ENCODE measurements at regions not wholly inside any gene's neighbourhood (a gene's known extent, or its start where the extent isn't known, plus 50 kb on each side); places are given as distances from the start of the nearest gene placed in this dataset.
"Not testable (repeated sequence)": the region's sequence is repeated elsewhere in the genome, so short reads cannot be mapped to it uniquely, and the experiment has no call there.

DNA sequence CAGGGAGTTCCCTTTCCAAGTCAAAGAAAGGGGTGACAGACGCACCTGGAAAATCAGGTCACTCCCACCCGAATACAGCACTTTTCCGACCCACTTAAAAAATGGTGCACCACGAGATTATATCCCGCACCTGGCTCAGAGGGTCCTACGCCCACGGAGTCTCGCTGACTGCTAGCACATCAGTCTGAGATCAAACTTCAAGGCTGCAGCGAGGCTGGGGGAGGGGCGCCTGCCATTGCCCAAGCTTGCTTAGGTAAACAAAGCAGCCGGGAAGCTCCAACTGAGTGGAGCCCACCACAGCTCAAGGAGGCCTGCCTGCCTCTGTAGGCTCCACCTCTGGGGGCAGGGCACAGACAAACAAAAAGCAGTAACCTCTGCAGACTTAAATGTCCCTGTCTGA is 277.8 kb upstream of the ARHGAP42 start:
- DNase-seq, result not testable (repeated sequence)

DNA sequence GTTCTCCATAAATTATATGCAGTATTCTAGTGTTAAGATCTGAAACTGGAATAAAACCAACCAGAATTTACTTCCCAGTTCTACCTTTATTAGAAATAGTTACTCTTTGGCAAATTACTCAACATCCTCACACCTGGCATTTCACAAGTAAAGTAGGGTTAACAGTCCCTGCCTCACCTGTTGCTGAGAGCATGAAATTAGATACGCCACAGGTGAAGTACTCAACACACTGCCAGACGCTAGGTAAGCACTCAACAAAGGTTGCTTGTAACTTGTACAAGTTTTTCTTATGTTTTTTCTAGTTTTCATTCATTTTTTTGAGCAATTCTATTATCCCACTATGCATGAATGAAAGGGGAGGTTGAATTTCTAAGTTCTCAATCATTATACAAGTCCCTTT is 267.6 kb upstream of the ARHGAP42 start:
- DNase-seq, result no peak

DNA sequence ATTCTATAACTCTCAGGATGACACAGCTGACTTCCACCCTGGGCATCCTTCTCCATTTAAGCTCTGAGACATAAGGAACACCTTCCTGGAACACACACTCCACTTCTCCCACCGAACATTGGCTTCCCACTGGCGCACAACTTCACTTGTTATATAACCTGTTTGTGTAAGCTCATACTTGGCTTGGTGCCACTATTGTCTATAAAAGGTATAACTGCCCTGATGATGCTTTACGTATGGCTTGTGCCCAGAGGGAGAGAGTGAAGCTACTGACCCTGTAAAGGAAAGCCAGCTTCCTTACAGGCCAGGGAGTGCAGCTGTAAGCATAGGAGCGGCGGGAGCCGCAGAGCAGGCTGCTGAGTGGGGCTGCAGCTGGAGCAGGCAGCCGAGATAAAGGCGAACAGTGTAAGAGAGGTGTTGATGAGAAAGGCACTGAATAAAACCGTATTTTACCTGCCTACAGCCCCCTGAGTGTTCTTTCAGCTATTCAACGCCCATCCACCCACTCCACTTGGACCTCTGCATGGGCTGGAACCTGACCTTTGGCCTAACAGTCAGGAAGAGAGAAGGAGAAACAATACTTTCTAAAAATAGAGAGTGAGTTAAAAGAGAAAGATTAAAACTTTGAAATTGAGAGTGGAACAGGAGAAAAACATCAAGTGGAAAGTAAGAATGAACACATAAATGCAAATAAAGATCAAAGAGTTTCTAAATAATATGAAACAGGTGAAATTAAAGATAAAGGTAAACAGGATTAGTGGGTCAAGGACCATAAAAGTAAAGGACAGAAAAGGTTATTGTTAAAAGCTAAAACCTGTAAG is 252.1 kb upstream of the ARHGAP42 start:
- DNase-seq, result no peak

DNA sequence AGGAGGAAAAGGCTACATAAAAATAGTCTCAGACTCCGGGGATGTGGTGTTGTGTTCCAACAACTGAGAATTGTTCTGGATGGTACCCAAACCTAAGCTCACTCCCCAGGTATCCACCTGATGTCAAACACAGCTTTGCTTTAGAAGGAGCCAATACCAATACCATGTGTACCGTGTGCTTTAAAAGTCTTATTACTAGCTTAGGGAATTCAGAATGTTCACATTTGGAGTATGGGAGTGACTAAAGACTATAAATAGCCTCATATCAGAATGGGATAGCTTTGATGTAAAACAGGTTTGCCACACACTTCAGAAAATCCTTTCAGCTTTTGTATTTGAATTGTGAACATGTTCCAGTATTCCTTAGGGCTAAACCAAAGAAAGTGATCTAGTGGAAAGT is 248.7 kb upstream of the ARHGAP42 start:
- no peak for DNase-seq

DNA sequence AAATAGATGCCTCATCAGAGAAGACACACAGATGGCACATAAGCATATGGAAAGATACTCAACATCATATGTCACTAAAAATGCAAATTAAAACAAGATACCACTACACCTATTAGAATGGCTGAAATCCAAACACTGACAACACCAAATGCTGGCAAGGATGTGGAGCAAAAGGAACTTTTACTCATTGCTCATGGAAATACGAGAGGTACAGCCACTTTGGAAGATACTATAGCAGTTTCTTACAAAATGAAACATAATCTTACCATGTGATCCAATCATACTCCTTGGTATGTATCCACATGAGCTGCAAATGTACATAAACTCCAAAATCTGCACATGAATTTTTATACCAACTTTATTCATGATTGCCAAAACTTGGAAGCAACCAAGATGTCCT is 246.0 kb upstream of the ARHGAP42 start:
- no peak for DNase-seq

DNA sequence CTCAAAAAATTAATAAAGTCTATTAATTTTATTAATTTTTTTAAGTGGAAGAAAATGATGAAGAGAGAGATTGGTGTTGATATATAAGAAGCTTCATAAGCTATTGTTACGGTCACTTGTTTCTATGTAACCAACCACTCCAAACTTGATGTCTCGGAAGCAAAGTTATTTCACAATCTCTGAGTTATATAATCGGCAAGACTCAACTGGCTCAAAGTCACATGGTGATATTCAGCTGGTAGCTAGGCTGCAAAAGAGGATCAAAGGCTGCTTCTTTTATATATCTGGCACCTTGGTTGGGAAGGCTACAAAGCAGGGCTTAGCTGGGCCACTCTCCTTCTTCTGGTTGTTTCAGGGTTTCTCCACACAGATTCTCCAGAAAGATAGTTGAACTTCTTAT is 245.1 kb upstream of the ARHGAP42 start:
- DNase-seq, result no peak

DNA sequence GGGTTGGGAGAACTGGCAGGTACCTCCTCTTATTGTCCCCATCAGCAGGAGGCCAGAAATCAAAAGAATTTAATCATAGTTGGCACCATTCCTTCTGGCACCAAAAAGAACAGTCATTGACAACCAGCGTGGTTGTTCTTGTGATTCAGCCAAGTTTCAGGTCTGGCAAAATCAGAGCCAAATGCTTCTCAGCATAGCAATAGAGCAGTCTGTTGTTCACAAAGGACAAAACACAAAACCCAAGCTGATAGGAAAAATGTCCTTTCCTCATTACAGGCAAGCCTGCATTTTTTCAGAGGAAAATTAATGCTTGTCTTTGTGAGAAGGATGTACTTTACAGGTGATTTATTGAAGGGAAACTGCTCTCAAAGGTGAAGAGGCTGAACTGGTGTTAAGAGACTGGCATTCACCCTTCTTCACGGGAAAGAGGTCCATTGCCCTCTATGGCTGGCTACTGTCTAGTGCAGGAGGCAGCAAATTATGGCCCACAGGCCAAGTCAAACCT is 241.8 kb upstream of the ARHGAP42 start:
- no peak for DNase-seq

DNA sequence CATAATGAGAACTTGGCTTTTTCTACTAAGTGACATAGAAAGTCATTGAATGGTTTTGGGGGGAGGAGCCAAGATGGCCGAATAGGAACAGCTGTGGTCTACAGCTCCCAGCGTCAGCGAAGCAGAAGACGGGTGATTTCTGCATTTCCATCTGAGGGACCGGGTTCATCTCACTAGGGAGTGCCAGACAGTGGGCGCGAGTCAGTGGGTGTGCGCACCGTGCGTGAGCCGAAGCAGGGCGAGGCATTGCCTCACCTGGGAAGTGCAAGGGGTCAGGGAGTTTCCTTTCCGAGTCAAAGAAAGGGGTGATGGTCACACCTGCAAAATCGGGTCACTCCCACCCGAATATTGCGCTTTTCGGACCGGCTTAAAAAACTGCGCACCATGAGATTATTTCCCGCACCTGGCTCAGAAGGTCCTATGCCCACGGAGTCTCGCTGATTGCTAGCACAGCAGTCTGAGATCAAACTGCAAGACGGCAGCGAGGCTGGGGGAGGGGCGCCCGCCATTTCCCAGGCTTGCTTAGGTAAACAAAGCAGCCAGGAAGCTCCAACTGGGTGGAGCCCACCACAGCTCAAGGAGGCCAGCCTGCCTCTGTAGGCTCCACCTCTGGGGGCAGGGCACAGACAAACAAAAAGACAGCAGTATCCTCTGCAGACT is 235.2 kb upstream of the ARHGAP42 start:
- DNase-seq, result not testable (repeated sequence)

DNA sequence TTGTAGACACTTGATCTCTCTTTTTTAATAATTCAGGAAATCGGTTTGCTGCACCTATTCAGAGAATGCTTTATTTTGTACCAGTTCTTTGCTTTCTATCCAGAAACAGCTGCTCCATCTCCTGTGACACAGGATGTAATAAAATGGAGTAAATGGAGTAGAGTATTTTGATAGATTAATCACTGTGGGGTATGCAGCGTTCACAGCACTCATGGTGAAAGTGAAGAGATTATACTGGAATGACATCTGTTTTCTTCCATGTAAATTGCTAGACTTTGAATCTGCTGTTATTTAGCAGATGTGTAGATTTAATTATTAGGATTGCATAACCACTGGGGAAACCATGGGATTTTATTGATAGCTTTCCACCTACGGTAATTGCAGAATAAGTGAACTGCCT is 227.3 kb upstream of the ARHGAP42 start:
- no peak for DNase-seq

DNA sequence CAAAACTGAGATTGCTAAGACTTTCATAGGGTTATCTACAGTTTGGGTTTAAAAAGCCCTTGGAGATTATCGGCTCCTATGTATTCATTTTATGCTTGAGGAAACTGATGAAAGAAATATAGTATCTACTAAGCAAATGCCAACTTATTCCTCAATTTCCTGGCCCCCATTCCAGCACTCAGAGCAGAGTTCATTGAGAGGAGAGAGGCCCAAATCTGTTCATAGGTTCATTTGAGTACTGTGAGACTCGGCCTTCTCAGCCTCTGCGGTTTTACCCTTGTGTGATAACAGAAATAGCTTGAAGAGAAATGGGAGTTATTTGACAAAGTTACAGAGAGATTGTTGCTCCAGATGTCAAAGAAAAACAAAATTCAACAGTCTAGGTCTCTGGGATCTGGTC is 226.7 kb upstream of the ARHGAP42 start:
- no peak for DNase-seq

DNA sequence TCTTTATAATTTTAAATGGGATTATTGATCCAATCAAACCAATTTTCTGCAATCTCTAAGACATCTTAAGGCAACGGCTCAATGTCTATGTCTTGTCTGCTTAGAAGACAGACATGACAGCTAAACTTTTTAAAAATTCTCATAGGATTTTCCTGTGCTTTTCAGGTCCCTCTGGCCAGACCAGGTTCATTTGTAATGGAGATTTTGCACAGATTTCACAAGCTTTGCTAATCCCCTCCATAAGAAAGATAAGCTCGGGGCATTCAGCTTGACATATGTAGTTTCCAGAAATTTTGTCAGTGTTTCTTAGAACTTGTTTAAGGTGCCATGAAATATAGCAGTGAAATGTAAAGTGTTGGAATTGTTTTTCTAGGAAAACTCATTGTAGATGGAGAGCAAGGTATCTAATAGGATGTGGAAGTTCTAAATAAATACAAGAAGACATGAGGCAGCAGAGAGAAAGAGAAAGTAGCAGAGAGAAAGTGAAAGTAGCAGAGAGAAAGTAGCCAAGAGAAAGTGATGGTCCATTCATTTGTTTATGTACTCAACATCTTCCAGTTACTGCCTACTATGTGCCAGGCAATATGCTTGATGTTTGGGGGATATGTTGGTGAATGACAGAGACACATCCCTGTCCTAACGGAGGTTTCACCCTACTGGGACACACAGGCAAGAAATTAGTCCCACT is 219.1 kb upstream of the ARHGAP42 start:
- DNase-seq, result no peak

DNA sequence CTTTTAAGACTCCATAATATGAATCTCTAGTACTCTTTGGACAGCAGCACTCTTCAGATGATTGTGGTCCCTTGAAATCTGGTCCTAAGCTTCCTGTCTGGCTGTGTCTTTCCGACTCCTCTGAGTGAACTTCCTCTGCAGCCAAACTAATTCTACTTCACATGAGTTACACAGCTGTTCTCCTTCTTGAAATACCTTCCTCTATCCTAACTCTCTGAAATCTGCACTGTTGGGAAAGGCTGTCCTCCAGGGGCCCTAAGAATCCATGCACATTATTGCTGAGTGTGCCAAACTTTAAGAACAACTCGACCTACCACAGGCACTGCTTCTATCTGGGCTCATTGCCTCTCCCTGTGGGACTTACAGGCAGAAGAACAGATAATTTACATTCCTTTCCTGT is 217.3 kb upstream of the ARHGAP42 start:
- no peak for DNase-seq

DNA sequence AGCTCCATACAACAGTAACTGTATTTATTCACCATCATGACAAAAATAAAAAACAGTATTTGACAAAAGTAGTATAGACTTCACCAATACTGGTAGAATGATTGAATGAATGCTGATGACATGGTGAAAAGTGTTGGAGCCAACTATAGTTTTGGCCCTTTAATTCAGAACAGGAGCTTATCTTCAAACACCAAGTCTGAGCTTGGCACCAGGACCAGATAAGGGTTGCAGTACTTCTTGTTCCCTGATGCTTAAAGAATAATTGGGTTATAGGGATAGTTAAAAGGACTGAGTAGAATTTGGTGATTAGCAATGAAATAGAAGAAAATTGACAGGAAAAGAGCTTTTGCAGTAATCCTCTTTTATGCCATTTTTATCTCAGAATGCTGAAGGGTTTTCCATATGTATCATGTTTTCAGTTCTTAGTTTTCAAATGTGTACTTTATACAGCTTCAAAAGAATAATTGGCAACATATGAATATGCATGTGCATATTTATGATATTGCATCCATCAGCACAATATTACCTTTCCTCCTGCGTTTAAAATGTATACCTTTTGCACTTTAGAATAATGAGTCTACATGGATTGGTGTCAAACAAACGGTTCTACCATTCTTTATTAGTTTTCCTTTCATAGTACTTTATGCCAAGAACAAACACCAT is 214.2 kb upstream of the ARHGAP42 start:
- no peak for DNase-seq

DNA sequence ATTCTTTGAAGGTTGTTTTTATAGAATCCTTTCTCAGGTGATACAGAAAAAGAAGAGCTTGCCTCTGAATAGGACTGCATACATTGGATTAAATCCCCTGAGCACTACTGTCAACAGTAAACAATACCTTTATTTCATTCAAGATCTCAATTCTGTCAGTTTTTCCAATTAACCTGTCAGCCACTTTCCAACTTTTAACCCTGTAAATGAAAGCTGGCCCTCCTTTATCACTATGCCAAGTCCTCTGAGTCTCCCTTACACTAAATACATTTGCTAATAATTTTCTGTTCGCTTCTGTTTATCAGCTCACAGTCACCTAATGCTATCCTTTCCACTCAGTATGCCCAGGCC is 213.7 kb upstream of the ARHGAP42 start:
- no peak for DNase-seq

DNA sequence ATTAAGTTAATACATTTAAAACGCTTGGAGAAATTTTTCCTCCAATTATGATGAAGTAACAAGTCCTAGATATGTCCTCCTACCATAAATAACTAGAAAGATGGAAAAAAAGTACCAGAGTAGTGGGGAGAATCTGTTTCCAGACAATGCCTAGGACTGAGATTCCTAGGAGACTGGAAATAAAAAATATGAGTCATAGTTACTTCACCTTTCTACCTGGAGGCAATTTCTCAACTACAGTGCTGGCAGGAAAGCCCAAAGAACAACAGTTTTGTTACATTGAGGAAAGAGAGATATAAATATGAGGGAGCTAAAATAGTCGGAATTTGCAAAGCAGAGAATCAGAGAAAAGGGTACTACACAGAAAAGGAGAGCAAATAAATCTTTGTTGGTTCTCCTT is 202.1 kb upstream of the ARHGAP42 start:
- DNase-seq, result no peak

DNA sequence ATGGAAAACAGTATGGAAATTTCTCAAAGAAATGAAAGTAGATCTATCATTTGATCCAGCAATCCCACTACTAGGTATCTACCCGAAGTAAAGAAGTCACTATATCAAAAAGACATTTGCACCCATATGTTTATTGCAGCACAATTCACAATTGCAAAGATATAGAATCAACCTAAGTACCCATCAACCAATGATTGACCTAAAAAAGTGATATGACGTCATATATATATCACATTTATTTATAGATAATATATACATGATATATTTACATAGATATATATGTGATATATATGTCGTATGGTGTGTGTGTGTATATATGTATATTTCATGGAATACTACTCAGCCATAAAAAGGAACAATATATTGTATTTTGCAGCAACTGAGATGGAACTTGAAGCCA is 188.3 kb upstream of the ARHGAP42 start:
- DNase-seq, result no peak

DNA sequence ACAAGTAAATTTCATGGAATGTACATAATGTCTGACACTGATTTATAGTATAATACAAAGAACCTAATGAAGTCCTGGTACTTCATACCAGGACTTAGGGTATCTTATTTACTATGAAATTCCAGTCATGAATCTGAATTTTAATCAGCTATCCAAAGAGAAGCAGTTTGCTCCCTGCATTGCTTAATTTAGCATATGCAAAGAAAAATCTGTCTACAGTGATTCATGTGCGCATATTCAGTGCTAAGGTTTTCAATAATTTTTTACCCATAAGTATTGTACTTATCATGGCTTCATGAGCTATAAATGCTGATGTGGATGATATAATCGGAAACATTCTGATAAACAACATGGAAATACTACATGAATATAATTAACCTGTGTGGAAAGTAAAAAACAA is 185.6 kb upstream of the ARHGAP42 start:
- no peak for DNase-seq

DNA sequence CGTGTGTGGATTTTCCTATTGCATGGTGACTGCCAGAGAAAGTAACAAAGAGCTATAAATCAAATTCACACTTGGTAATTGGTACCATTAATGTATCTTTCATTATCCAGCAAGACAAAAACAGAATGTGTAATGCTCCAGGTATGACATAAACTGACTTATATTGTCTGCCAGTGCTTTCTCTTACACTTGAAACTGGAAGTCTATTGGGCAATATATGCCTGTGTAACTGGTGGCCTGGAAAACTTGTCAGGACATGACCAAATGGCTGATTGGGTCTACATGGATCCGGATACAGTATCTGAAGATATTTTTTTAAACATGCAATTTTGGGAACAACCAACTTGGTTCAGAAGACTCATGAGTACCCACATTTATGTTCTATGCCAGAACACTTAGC is 174.6 kb upstream of the ARHGAP42 start:
- no peak for DNase-seq

DNA sequence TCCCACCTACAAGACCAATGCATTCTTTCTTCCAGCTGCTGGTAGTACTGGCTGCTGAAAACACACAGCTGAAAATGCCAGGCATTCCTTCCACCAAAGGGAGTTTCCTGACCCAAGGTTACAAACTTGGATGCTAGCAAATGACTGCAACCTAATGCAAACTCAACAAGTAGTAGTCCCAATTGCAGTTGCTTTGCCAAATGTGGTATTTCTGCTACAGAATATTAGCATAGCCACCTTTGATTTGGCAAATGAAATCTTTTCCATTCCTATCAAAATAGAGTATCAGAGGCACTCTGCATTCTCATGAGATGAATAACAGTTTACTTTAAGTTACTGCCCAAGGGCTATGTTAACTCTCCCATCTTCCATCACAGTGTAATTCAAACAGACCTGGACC is 172.0 kb upstream of the ARHGAP42 start:
- no peak for DNase-seq

DNA sequence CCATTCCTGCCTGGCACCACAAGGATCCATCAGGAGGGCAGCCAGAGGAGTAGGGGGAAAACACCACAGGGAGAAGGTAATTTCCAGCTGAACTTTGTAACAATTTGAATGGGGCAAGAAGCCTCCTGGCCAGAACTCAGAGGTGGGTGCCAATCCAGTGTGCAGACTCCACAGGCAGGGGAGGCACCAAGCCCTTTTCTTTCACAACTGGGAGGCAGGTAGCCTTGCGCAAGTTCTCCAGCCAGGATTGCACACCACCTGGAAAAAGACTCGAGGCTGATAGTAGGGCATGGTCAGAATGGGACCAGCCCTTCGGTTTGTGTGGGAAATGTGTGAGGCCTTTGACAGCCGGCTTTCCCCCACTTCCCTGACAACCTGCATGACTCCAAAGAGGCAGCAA is 161.9 kb upstream of the ARHGAP42 start:
- DNase-seq, result no peak

DNA sequence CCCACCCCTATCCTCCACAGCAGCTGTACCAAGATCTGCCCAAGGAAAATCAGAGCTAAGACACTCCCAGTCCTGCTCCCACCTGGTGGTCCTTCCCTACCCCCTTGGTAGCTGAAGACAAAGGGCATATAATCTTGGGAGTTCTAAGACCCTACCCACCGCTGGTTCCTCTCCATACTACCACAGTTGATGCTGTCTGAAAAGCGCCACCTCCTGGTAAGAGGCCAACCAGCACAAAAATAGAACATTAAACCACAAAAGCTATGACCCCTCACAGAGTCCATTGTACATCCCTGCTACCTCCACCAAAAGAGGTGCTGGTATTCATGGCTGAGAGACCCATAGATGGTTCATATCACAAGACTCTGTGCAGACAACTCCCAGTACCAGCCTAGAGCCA is 161.5 kb upstream of the ARHGAP42 start:
- DNase-seq, result no peak

DNA sequence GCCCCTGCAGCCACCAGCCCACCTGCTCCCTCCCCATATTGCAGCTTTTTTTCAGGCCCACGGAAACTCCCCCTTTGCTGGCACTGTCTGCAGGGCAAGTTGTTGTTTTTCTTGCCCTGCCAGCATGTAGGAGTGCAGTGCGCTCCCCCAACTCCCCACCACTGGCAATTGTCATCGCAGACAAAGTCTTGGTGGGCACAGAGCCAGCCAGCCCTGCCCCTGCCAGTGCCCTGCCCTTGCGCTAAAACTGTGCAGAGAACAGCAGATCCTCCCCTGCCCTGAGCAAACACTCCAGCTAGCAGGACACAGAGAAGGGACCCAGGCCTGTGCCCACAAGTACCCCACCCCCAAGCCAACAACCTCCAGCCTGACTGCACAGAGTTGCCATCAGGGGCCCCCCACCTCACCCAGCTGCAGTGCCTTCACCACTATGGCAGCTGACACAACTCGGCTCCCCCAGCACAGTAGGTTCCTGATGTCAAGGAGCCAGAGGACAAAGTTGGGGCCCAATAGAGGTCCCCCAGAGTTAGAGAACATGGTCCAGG is 158.1 kb upstream of the ARHGAP42 start:
- no peak for DNase-seq

DNA sequence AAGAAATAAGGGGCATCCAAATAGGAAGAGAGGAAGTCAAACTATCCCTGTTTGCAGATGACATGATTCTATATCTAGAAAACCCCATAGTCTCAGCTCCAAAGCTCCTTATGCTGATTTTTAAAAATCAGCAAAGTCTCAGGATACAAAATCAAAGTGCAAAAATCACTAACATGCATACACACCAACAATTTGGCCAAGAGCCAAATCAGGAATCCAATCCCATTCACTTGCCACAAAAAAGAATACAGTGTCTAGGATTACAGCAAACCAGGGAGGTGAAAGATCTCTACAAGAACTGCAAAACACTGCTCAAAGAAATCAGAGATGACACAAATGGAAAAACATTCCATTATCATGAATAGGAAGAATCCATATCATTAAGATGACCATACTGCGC is 155.8 kb upstream of the ARHGAP42 start:
- DNase-seq, result not testable (repeated sequence)

Data from suppressor macrophage treated with lipopolysaccharide for 4 hours (primary cell).